ENCODE measurements at regions not wholly inside any gene's neighbourhood (a gene's known extent, or its start where the extent isn't known, plus 50 kb on each side); places are given as distances from the start of the nearest gene placed in this dataset.

DNA sequence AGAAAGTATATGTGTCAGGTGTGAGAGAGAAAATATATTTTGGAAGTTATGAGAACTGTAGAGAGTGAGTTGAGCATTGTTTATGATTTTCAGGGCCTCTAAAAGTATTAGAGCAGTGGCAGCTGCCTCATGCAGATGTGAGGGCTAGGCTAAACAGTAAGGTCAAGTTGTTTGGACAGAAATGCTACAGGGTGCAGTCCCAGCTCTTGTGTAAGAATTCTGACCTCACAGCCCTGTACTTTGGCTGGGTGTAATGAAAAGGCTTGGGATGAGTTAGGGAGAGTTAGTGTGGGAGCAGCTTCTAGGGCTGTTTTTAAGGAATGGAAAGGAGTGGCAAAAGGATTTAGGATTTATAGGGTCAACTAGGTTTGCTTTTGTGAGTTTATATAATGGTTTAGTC is 764.8 kb upstream of the ADGRB3 start:
- Histone ChIP-seq H3K23me2 (ENCODE audit: low read depth, low read length) (no peaks in the 10 kb centered on the region), H3K4me3 (ENCODE audit: extremely low read depth in 1 of 4, insufficient read depth in 2 of 4, low read depth in 3 of 4, low read length in 4 of 4) (no peak overlapping the region), H2BK20ac (ENCODE audit: low read length) (no peak overlapping the region), H4K91ac (replicated peaks; ENCODE audit: insufficient read length, low read length) (no peak overlapping the region), H3K14ac (ENCODE audit: insufficient read length) (no peak overlapping the region), H2AK5ac (ENCODE audit: low read depth, low read length) (no peak overlapping the region), H3K79me2 (ENCODE audit: control insufficient read depth in 1 of 2, insufficient read depth in 2 of 2, low read length in 2 of 2) (no peaks in the 10 kb centered on the region), H3K4ac (replicated peaks; ENCODE audit: insufficient read length, low read depth, low read length) (no peak overlapping the region), H3K9ac (replicated peaks in 1 of 4; ENCODE audit: extremely low read depth in 1 of 4, low read depth in 3 of 4, low read length in 3 of 4) (no peak overlapping the region), H3K27ac (ENCODE audit: low read depth, low read length) (no peak overlapping the region), H2BK12ac (ENCODE audit: low read depth, low read length) (no peak overlapping the region), H3K4me1 (replicated peaks in 1 of 4; ENCODE audit: control insufficient read depth in 3 of 4, insufficient read depth in 4 of 4, low read length in 3 of 4) (no peaks in the 10 kb centered on the region), H2AFZ (ENCODE audit: low read length) (no peak overlapping the region), H2BK120ac (replicated peaks; ENCODE audit: low read depth, low read length) (no peak overlapping the region), H3K36me3 (ENCODE audit: control insufficient read depth in 2 of 4, insufficient read depth in 4 of 4, low read length in 3 of 4) (no peaks in the 10 kb centered on the region; a peak in 1 of 8 replicates), H3K9me3 (ENCODE audit: insufficient read depth in 2 of 2, low read depth in 1 of 2, low read length in 1 of 2) (peaks cover 2 to 10% of the 10 kb centered on the region in 2 experiments; a peak in 2 of 4 replicates), H3K18ac (ENCODE audit: extremely low read depth, low read length) (no peak overlapping the region), H2BK15ac (ENCODE audit: low read length) (no peak overlapping the region), H3K79me1 (ENCODE audit: low read depth, low read length) (no peaks in the 10 kb centered on the region), H3K4me2 (ENCODE audit: insufficient read depth in 1 of 2, low read depth in 2 of 2, low read length in 2 of 2) (no peak overlapping the region), H3K23ac (ENCODE audit: insufficient read length) (no peak overlapping the region), H4K8ac (ENCODE audit: extremely low read depth, insufficient read depth, low read length) (no peak overlapping the region), H3K56ac (replicated peaks; ENCODE audit: insufficient read length, low read depth, low read length) (no peak overlapping the region), H3K27me3 (replicated peaks in 1 of 4; ENCODE audit: control insufficient read depth in 3 of 4, extremely low read depth in 1 of 4, insufficient read depth in 3 of 4, low read length in 3 of 4) (no peaks in the 10 kb centered on the region), H4K5ac (ENCODE audit: insufficient read length, low read depth, low read length) (no peak overlapping the region), H2BK5ac (ENCODE audit: low read depth, low read length) (no peak overlapping the region), H4K20me1 (replicated peaks in 1 of 2; ENCODE audit: control insufficient read depth in 1 of 2, insufficient read depth in 2 of 2, low read length in 2 of 2) (no peaks in the 10 kb centered on the region)
- FAIRE-seq (no peak), DNase-seq (ENCODE audit: low read depth in 1 of 2, low spot score in 2 of 2) (no peak)
- ChIA-PET CTCF (ENCODE audit: partially characterized antibody) (no interaction called here), POLR2A (ENCODE audit: partially characterized antibody) (no interaction called here)
- no peak for TF ChIP-seq NANOG (IDR thresholded peaks at IDR 0.05; ENCODE audit: insufficient read depth, low read depth, low read length, poor library complexity, severe bottlenecking)
- TF ChIP-seq POLR2AphosphoS5 (IDR thresholded peaks at IDR 0.05; ENCODE audit: low read depth, low read length) = no peak
- no peak for TF ChIP-seq SAP30 (IDR thresholded peaks at IDR 0.05; ENCODE audit: insufficient read depth, insufficient replicate concordance, low read length)
- TF ChIP-seq SIX5 (IDR thresholded peaks at IDR 0.05; ENCODE audit: low read depth, low read length) = no peak
- no peak for TF ChIP-seq SP2 (IDR thresholded peaks at IDR 0.05; ENCODE audit: low read length)
- TF ChIP-seq MAFK (IDR thresholded peaks at IDR 0.05; ENCODE audit: low read depth, low read length) = no peak
- TF ChIP-seq GABPA (IDR thresholded peaks at IDR 0.05; ENCODE audit: borderline replicate concordance, insufficient read depth, low read length) = no peak
- no peak for TF ChIP-seq NRF1 (IDR thresholded peaks at IDR 0.05; ENCODE audit: low read depth, low read length)
- no peak for TF ChIP-seq JUN (IDR thresholded peaks at IDR 0.05; ENCODE audit: low read depth, low read length)
- TF ChIP-seq KDM5A (IDR thresholded peaks at IDR 0.05; ENCODE audit: low read length) = no peak
- no peak for TF ChIP-seq SIN3A (conservative IDR thresholded peaks at IDR 0.05 in 1 of 2, IDR thresholded peaks at IDR 0.05 in 1 of 2; ENCODE audit: low read depth in 1 of 2, low read length in 2 of 2)
- no peak for TF ChIP-seq BRCA1 (IDR thresholded peaks at IDR 0.05; ENCODE audit: low read depth, low read length)
- TF ChIP-seq BCL11A (IDR thresholded peaks at IDR 0.05; ENCODE audit: low read depth in 2 of 2, low read length in 2 of 2) = no peak
- TF ChIP-seq CBX8 (IDR thresholded peaks at IDR 0.05; ENCODE audit: borderline replicate concordance, low read depth, low read length) = no peak
- no peak for TF ChIP-seq RNF2 (IDR thresholded peaks at IDR 0.05; ENCODE audit: borderline replicate concordance, low read depth, low read length, missing control alignments, poor library complexity, severe bottlenecking)

Data from H1 (cell line).